Neural crest cell (in vitro differentiated cells): ENCODE measurements at regions not wholly inside any gene's neighbourhood (a gene's known extent, or its start where the extent isn't known, plus 50 kb on each side); places are given as distances from the start of the nearest gene placed in this dataset.

Experiments used
- DNase-seq: peaks from one replicate; pipeline ENCODE4 v3.0.0; 2021; ENCODE audit warnings: low read depth, mixed read lengths, low spot score
- H3K27ac Mint-ChIP-seq: one replicate; pipeline ENCODE4 v1.8.0; 2021; ENCODE audit warnings: mild to moderate bottlenecking, mixed read lengths; ENCODE audit not compliant: unreplicated experiment
- H3K27me3 Mint-ChIP-seq: 2 replicates; pipeline ENCODE4 v1.8.0; 2021; ENCODE audit warnings: low read depth, mild to moderate bottlenecking, mixed read lengths
- H3K36me3 Mint-ChIP-seq: 2 replicates; pipeline ENCODE4 v1.8.0; 2021; ENCODE audit warnings: low read depth, mild to moderate bottlenecking, mixed read lengths
- H3K4me1 Mint-ChIP-seq: 2 replicates; pipeline ENCODE4 v1.8.0; 2021; ENCODE audit warnings: mixed read lengths
- H3K4me3 Mint-ChIP-seq: one replicate; pipeline ENCODE4 v1.8.0; 2021; ENCODE audit warnings: mild to moderate bottlenecking, mixed read lengths
- H3K9me3 Mint-ChIP-seq: 2 replicates; pipeline ENCODE4 v1.8.0; 2021; ENCODE audit warnings: mixed read lengths
- TF ChIP-seq, protein P1 (sequence below): fragments of 200-600 bp; sonication (generic); conservative IDR thresholded peaks from 2 replicates; pipeline ENCODE4 v1.5.0; 2021; ENCODE audit warnings: antibody characterized with exemption, mild to moderate bottlenecking

GRCh38 chr12:19893514-19893913 is 454.2 kb downstream of the AEBP2 start:
- Mint-ChIP-seq H3K4me1 (no peaks in the 10 kb centered on the region), H3K4me3 (no peak overlapping the region), H3K27ac (no peak overlapping the region), H3K36me3 (no peaks in the 10 kb centered on the region), H3K27me3 (no peaks in the 10 kb centered on the region), H3K9me3 (no peaks in the 10 kb centered on the region)
- TF ChIP-seq, protein P1, sequence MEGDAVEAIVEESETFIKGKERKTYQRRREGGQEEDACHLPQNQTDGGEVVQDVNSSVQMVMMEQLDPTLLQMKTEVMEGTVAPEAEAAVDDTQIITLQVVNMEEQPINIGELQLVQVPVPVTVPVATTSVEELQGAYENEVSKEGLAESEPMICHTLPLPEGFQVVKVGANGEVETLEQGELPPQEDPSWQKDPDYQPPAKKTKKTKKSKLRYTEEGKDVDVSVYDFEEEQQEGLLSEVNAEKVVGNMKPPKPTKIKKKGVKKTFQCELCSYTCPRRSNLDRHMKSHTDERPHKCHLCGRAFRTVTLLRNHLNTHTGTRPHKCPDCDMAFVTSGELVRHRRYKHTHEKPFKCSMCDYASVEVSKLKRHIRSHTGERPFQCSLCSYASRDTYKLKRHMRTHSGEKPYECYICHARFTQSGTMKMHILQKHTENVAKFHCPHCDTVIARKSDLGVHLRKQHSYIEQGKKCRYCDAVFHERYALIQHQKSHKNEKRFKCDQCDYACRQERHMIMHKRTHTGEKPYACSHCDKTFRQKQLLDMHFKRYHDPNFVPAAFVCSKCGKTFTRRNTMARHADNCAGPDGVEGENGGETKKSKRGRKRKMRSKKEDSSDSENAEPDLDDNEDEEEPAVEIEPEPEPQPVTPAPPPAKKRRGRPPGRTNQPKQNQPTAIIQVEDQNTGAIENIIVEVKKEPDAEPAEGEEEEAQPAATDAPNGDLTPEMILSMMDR, result no peak
- DNase-seq, result no peak

- H3K27ac Mint-ChIP-seq, result no peak overlapping the region
- H3K4me3 Mint-ChIP-seq, result no peak overlapping the region
- H3K27me3 Mint-ChIP-seq, result no peaks in the 10 kb centered on the region
- no peaks in the 10 kb centered on the region for H3K4me1 Mint-ChIP-seq
- TF ChIP-seq, protein P1, result no peak
- H3K36me3 Mint-ChIP-seq, result no peaks in the 10 kb centered on the region
- DNase-seq, result no peak
- H3K9me3 Mint-ChIP-seq, result no peaks in the 10 kb centered on the region
Observed at GRCh38 chr12:19894050-19894449, 454.8 kb downstream of the AEBP2 start.

GRCh38 chr12:19894803-19895202 is 455.5 kb downstream of the AEBP2 start:
- Mint-ChIP-seq H3K27ac (no peak overlapping the region), H3K27me3 (no peaks in the 10 kb centered on the region), H3K4me1 (no peaks in the 10 kb centered on the region), H3K9me3 (no peaks in the 10 kb centered on the region), H3K4me3 (no peak overlapping the region), H3K36me3 (no peaks in the 10 kb centered on the region)
- DNase-seq, result no peak
- TF ChIP-seq, protein P1, result no peak

DNA sequence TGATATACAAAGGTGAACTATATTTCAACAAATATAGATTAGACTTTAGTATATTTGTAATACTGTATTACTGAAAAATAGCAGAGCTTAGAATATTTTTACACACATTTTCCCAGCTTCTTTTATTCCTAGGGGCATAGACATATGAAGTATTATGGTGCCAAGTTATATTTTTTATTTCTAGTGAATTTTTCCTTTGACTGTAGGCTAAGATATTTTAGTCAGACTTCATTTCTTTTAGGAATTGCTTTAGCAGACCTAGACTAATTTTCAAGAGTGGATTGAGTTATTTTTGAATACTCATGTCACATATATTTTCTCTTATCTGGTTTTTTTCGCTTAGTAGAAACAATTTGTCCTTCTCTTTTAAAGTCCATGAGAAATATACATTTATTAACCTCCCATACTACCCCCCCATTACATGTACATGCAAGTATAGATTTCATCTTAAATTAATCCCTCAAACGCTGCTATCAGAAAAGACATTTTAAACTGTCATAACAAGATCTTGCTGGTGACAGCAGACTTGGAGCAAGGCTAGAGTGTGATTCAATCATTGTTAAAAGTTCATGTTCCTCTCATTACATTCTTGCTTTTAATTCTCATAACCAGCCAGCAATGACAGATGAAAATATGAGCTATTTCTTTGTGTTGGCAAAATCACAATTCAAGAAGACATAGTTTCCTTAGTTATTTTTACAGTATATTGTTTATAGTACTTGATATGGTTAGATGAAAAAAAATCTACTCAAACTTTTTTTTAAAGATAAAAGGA is 456.1 kb downstream of the AEBP2 start:
- no peak for DNase-seq
- no peaks in the 10 kb centered on the region for H3K4me1 Mint-ChIP-seq
- no peaks in the 10 kb centered on the region for H3K27me3 Mint-ChIP-seq
- TF ChIP-seq, protein P1, result no peak
- no peaks in the 10 kb centered on the region for H3K36me3 Mint-ChIP-seq
- no peak overlapping the region for H3K4me3 Mint-ChIP-seq
- H3K27ac Mint-ChIP-seq, result no peak overlapping the region
- no peaks in the 10 kb centered on the region for H3K9me3 Mint-ChIP-seq

DNA sequence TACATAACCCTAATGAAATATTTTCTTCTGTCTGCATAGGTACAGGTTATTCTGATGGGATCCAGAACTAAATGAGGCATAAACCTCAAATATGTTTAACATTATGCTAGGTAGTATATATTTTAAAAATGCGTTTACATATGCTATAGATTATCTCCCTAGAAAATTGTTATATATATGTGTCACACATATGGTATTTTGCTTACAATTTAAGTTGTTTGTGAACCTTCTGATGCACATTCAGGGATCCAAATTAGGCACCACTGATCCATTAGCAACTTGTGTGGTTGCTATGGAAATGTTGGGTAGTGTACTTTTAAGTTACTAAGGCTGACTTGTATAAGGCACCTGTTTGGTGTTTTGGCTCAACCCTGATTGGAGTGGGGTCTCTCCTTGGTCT is 456.7 kb downstream of the AEBP2 start:
- H3K4me1 Mint-ChIP-seq, result no peaks in the 10 kb centered on the region
- no peaks in the 10 kb centered on the region for H3K36me3 Mint-ChIP-seq
- TF ChIP-seq, protein P1, result no peak
- no peak overlapping the region for H3K4me3 Mint-ChIP-seq
- no peak overlapping the region for H3K27ac Mint-ChIP-seq
- H3K27me3 Mint-ChIP-seq, result no peaks in the 10 kb centered on the region
- no peaks in the 10 kb centered on the region for H3K9me3 Mint-ChIP-seq
- no peak for DNase-seq
